H1 (cell line): ENCODE measurements at regions not wholly inside any gene's neighbourhood (a gene's known extent, or its start where the extent isn't known, plus 50 kb on each side); places are given as distances from the start of the nearest gene placed in this dataset.

Source experiments
- CTCF ChIA-PET: fragments of 300-600 bp; sonication (Branson Sonifier 250); formaldehyde crosslinking; loops from one replicate; lab custom pipeline; 2021; ENCODE audit not compliant: partially characterized antibody; lab: Charles Lee
- POLR2A ChIA-PET: fragments of 300-600 bp; sonication (Branson Sonifier 250); formaldehyde crosslinking; loops from one replicate; lab custom pipeline; 2021; ENCODE audit warnings: inconsistent platforms; ENCODE audit not compliant: partially characterized antibody; lab: Charles Lee
- DNase-seq, 2 experiments: peaks; one replicate each; pipeline versions ENCODE4 v3.0.0 to v3.0.0-alpha.2; 2010 to 2022; ENCODE audit warnings: low spot score in 2 of 2, low read depth in 1 of 2, mixed read lengths in 1 of 2
- FAIRE-seq: peaks from 2 replicates; lab custom pipeline; 2011; peaks lifted over from hg19 to GRCh38; lab: Jason Lieb, UNC
- H2AFZ ChIP-seq: 2 replicates; pipeline ENCODE4 v1.8.1; 2012; ENCODE audit warnings: low read length, inconsistent platforms
- H2AK5ac ChIP-seq: 2 replicates; pipeline ENCODE4 v1.6.1; 2013; ENCODE audit warnings: low read depth, low read length
- H2BK120ac ChIP-seq: replicated peaks from 2 replicates; pipeline ENCODE3; 2013; ENCODE audit warnings: low read depth, low read length, inconsistent platforms
- H2BK12ac ChIP-seq: 2 replicates; pipeline ENCODE4 v1.6.1; 2013; ENCODE audit warnings: low read depth, low read length
- H2BK15ac ChIP-seq: 2 replicates; pipeline ENCODE4 v1.6.1; 2013; ENCODE audit warnings: low read length
- H2BK20ac ChIP-seq: 2 replicates; pipeline ENCODE4 v1.6.1; 2013; ENCODE audit warnings: low read length
- H2BK5ac ChIP-seq: 2 replicates; pipeline ENCODE4 v1.6.1; 2013; ENCODE audit warnings: low read depth, low read length
- H3K14ac ChIP-seq: 2 replicates; pipeline ENCODE4 v1.6.1; 2013; ENCODE audit warnings: inconsistent platforms; ENCODE audit not compliant: insufficient read length
- H3K18ac ChIP-seq: 2 replicates; pipeline ENCODE4 v1.6.1; 2013; ENCODE audit warnings: low read length; ENCODE audit errors: extremely low read depth
- H3K23ac ChIP-seq: 2 replicates; pipeline ENCODE4 v1.6.1; 2013; ENCODE audit warnings: inconsistent platforms; ENCODE audit not compliant: insufficient read length
- H3K23me2 ChIP-seq: 2 replicates; pipeline ENCODE4 v1.6.1; 2013; ENCODE audit warnings: low read depth, low read length
- H3K27ac ChIP-seq: 2 replicates; pipeline ENCODE4 v1.6.1; 2011; ENCODE audit warnings: low read depth, low read length, inconsistent platforms
- H3K27me3 ChIP-seq, 4 experiments: replicated peaks in 1 of 4; 1 replicate in 1 of 4; 2 replicates in 3 of 4; pipeline versions ENCODE4 v1.6.1 to v1.8.1; 2011 to 2013; ENCODE audit warnings: low read length in 3 of 4, mild to moderate bottlenecking in 3 of 4, inconsistent platforms in 2 of 4, mixed read lengths in 2 of 4, moderate library complexity in 1 of 4; ENCODE audit not compliant: control insufficient read depth in 3 of 4, insufficient read depth in 3 of 4; ENCODE audit errors: extremely low read depth in 1 of 4
- H3K36me3 ChIP-seq, 4 experiments: 2 replicates each; pipeline versions ENCODE4 v1.6.1 to v1.8.1; 2011 to 2013; ENCODE audit warnings: mild to moderate bottlenecking in 4 of 4, low read length in 3 of 4, moderate library complexity in 2 of 4, control low read depth in 1 of 4, inconsistent platforms in 1 of 4; ENCODE audit not compliant: insufficient read depth in 4 of 4, control insufficient read depth in 2 of 4
- H3K4ac ChIP-seq: replicated peaks from 2 replicates; pipeline ENCODE3; 2013; ENCODE audit warnings: low read length, low read depth, mixed read lengths, inconsistent platforms; ENCODE audit not compliant: insufficient read length
- H3K4me1 ChIP-seq, 4 experiments: replicated peaks in 1 of 4; 1 replicate in 1 of 4; 2 replicates in 3 of 4; pipeline versions ENCODE4 v1.6.1 to v1.8.1; 2011 to 2013; ENCODE audit warnings: low read length in 3 of 4, inconsistent platforms in 2 of 4, mixed read lengths in 1 of 4; ENCODE audit not compliant: insufficient read depth in 4 of 4, control insufficient read depth in 3 of 4
- H3K4me2 ChIP-seq, 2 experiments: 2 replicates each; pipeline versions ENCODE4 v1.6.1 to v1.8.1; 2011 to 2013; ENCODE audit warnings: low read depth in 2 of 2, low read length in 2 of 2, control low read depth in 1 of 2, inconsistent platforms in 1 of 2, mild to moderate bottlenecking in 1 of 2; ENCODE audit not compliant: insufficient read depth in 1 of 2
- H3K4me3 ChIP-seq, 4 experiments: fragments of 200-600, 300-600 bp in 1 of 4; sonication (generic), shearing (Covaris generic), sonication (Bioruptor Twin) in 1 of 4; 2 replicates each; pipeline versions ENCODE4 v1.5.1 to v1.8.1; 2011 to 2016; ENCODE audit warnings: low read length in 4 of 4, low read depth in 3 of 4, control low read depth in 2 of 4, inconsistent platforms in 2 of 4, mild to moderate bottlenecking in 2 of 4, mixed read lengths in 1 of 4, moderate library complexity in 1 of 4; ENCODE audit not compliant: insufficient read depth in 2 of 4; ENCODE audit errors: extremely low read depth in 1 of 4
- H3K56ac ChIP-seq: replicated peaks from 2 replicates; pipeline ENCODE3; 2013; ENCODE audit warnings: low read depth, mild to moderate bottlenecking, mixed read lengths, low read length, inconsistent platforms; ENCODE audit not compliant: insufficient read length
- H3K79me1 ChIP-seq: 2 replicates; pipeline ENCODE4 v1.6.1; 2013; ENCODE audit warnings: low read depth, low read length, control low read depth
- H3K79me2 ChIP-seq, 2 experiments: 2 replicates each; pipeline versions ENCODE4 v1.6.1 to v1.8.1; 2012 to 2013; ENCODE audit warnings: low read length in 2 of 2, mild to moderate bottlenecking in 2 of 2, inconsistent platforms in 1 of 2; ENCODE audit not compliant: insufficient read depth in 2 of 2, control insufficient read depth in 1 of 2
- H3K9ac ChIP-seq, 4 experiments: replicated peaks in 1 of 4; 1 replicate in 1 of 4; 2 replicates in 3 of 4; pipeline versions ENCODE4 v1.6.1 to v1.8.1; 2011 to 2013; ENCODE audit warnings: low read depth in 3 of 4, low read length in 3 of 4, control low read depth in 2 of 4, mild to moderate bottlenecking in 2 of 4, moderate library complexity in 2 of 4, inconsistent platforms in 1 of 4; ENCODE audit errors: extremely low read depth in 1 of 4
- H3K9me3 ChIP-seq, 2 experiments: 2 replicates each; pipeline versions ENCODE4 v1.6.1 to v1.8.1; 2012 to 2013; ENCODE audit warnings: mild to moderate bottlenecking in 2 of 2, moderate library complexity in 2 of 2, control low read depth in 1 of 2, inconsistent platforms in 1 of 2, low read depth in 1 of 2, low read length in 1 of 2, mixed read lengths in 1 of 2; ENCODE audit not compliant: insufficient read depth in 2 of 2
- H4K20me1 ChIP-seq, 2 experiments: replicated peaks in 1 of 2; 2 replicates each; pipeline versions ENCODE3 to v1.8.1; 2011 to 2013; ENCODE audit warnings: inconsistent platforms in 2 of 2, low read length in 2 of 2, mild to moderate bottlenecking in 1 of 2; ENCODE audit not compliant: insufficient read depth in 2 of 2, control insufficient read depth in 1 of 2
- H4K5ac ChIP-seq: 2 replicates; pipeline ENCODE4 v1.6.1; 2013; ENCODE audit warnings: low read length, low read depth, mixed read lengths, inconsistent platforms; ENCODE audit not compliant: insufficient read length
- H4K8ac ChIP-seq: 2 replicates; pipeline ENCODE4 v1.8.0; 2013; ENCODE audit warnings: mild to moderate bottlenecking, moderate library complexity, low read length, inconsistent platforms; ENCODE audit not compliant: insufficient read depth; ENCODE audit errors: extremely low read depth
- H4K91ac ChIP-seq: replicated peaks from 2 replicates; pipeline ENCODE3; 2013; ENCODE audit warnings: low read length, mixed read lengths, inconsistent platforms; ENCODE audit not compliant: insufficient read length
- CHD2 ChIP-seq: IDR thresholded peaks from 2 replicates; pipeline ENCODE4 v1.6.1; 2012; ENCODE audit warnings: low read length, improper control_type of control experiment
- GTF2F1 ChIP-seq: IDR thresholded peaks from 2 replicates; pipeline ENCODE4 v1.6.1; 2012; ENCODE audit warnings: low read depth, low read length, improper control_type of control experiment, borderline replicate concordance
- JUN ChIP-seq: IDR thresholded peaks from 2 replicates; pipeline ENCODE4 v1.6.1; 2011; ENCODE audit warnings: low read depth, mild to moderate bottlenecking, improper control_type of control experiment, low read length
- JUND ChIP-seq: IDR thresholded peaks from 2 replicates; pipeline ENCODE4 v1.6.1; 2011; ENCODE audit warnings: mild to moderate bottlenecking, improper control_type of control experiment, low read length
- KDM4A ChIP-seq: IDR thresholded peaks from one replicate; pipeline ENCODE4 v1.7.1; 2012; ENCODE audit warnings: low read depth, mild to moderate bottlenecking, moderate library complexity, low read length, inconsistent platforms; ENCODE audit not compliant: severe bottlenecking
- POLR2A ChIP-seq, 2 experiments: IDR thresholded peaks; 1 replicate in 1 of 2; 2 replicates in 1 of 2; pipeline ENCODE4 v1.6.1; 2011; ENCODE audit warnings: low read depth in 2 of 2, low read length in 2 of 2, mild to moderate bottlenecking in 2 of 2; ENCODE audit errors: control extremely low read depth in 1 of 2
- RBBP5 ChIP-seq: IDR thresholded peaks from 2 replicates; pipeline ENCODE4 v1.7.1; 2012; ENCODE audit warnings: low read depth, mild to moderate bottlenecking, inconsistent platforms, low read length, moderate library complexity, borderline replicate concordance
- SAP30 ChIP-seq: fragments of 300-600 bp; sonication (generic); IDR thresholded peaks from 2 replicates; pipeline ENCODE4 v1.7.1; 2012; ENCODE audit warnings: low read length, moderate library complexity, mild to moderate bottlenecking, inconsistent platforms; ENCODE audit not compliant: insufficient read depth, insufficient replicate concordance
- WGBS, 2 experiments: shearing (Covaris generic) in 1 of 2; methylation state at CpG; one replicate each; pipeline versions ENCODE4 v1.1.6 to v1.1.7; 2013 to 2015; ENCODE audit warnings: low lambda C conversion rate in 2 of 2, mixed read lengths in 2 of 2, inconsistent platforms in 1 of 2, low coverage in 1 of 2, missing lambda C conversion rate in 1 of 2; ENCODE audit not compliant: insufficient replicate concordance in 2 of 2, insufficient coverage in 1 of 2, insufficient read length in 1 of 2; ENCODE audit errors: extremely low coverage in 1 of 2, missing lambda C conversion rate in 1 of 2; 5-methylcytosine and 5-hydroxymethylcytosine counted together
- TF ChIP-seq, protein P1 (sequence below): IDR thresholded peaks from 2 replicates; pipeline ENCODE4 v1.6.1; 2012; ENCODE audit warnings: inconsistent platforms

DNA sequence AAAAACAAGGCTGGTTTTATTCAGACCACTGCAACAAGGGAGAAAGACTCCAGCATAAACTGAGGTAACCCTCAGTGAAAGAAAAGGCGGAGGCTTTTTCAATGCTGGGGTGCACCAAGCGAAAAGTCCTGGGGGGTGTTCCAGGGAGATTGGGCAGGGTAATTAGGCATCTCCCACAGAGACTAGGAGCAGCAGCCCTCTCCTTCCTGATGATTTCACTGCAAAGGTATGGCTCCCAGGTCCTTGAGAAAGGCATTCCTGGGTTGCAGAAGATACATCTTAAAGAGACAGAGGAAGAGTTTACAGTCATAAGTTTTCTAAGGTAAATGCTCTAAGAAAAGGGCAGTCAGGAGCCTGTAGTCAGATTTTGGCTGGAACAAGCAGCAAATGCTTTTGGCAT lies 412.0 kb downstream of the FOXO1 start:
- Histone ChIP-seq H3K23me2 (no peaks in the 10 kb centered on the region), H4K5ac (no peak overlapping the region), H3K18ac (no peak overlapping the region), H3K14ac (no peak overlapping the region), H3K4me3 (no peak overlapping the region), H2BK12ac (no peak overlapping the region)
- TF ChIP-seq, protein P1, sequence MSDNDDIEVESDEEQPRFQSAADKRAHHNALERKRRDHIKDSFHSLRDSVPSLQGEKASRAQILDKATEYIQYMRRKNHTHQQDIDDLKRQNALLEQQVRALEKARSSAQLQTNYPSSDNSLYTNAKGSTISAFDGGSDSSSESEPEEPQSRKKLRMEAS = no peak
- TF ChIP-seq RBBP5 (no peak), POLR2A (IDR thresholded peaks at IDR 0.05; ENCODE audit: control extremely low read depth in 1 of 2, low read depth in 2 of 2, low read length in 2 of 2) (no peak), GTF2F1 (no peak), JUN (no peak), SAP30 (no peak), KDM4A (no peak), CHD2 (no peak), JUND (no peak)
- TF ChIP-seq, all 59 proteins: peak for 0
- Histone ChIP-seq H3K56ac (no peak overlapping the region), H3K79me2 (no peaks in the 10 kb centered on the region), H2AK5ac (no peak overlapping the region), H4K91ac (no peak overlapping the region), H2BK5ac (no peak overlapping the region), H2AFZ (no peak overlapping the region), H3K9ac (no peak overlapping the region), H3K4me2 (no peak overlapping the region), H2BK15ac (no peak overlapping the region), H3K27ac (no peak overlapping the region), H3K23ac (no peak overlapping the region), H3K36me3 (no peaks in the 10 kb centered on the region), H3K4me1 (no peaks in the 10 kb centered on the region), H4K8ac (no peak overlapping the region), H4K20me1 (no peaks in the 10 kb centered on the region), H3K27me3 (no peaks in the 10 kb centered on the region), H3K79me1 (no peaks in the 10 kb centered on the region), H2BK20ac (no peak overlapping the region), H3K9me3 (no peaks in the 10 kb centered on the region), H2BK120ac (no peak overlapping the region), H3K4ac (no peak overlapping the region)
- FAIRE-seq (no peak), DNase-seq (no peak)
- POLR2A ChIA-PET = no interaction called here
- 74% methylated on average over 2 of the region's 2 CpGs; no CpG with 5 or more reads in 1 of the 2 experiments for WGBS, 2 experiments
- CTCF ChIA-PET = interaction anchor here (1.1 kb wide), 2 partner anchors 18 to 143 kb away, joined by 3 read pairs; no protein-coding TSS in a partner anchor
